Astrocyte (in vitro differentiated cells and primary cell): ENCODE measurements at regions not wholly inside any gene's neighbourhood (a gene's known extent, or its start where the extent isn't known, plus 50 kb on each side); places are given as distances from the start of the nearest gene placed in this dataset.

Experiments used
- DNase-seq: peaks from one replicate; pipeline ENCODE4 v3.0.0-alpha.2; 2010; ENCODE audit warnings: low read depth
- FAIRE-seq: peaks from 2 replicates; lab custom pipeline; 2011; peaks lifted over from hg19 to GRCh38; lab: Jason Lieb, UNC
- H2AFZ ChIP-seq: 2 replicates; pipeline ENCODE4 v1.6.0; 2012; ENCODE audit warnings: low read depth, low read length, inconsistent platforms
- H3K27ac ChIP-seq: 2 replicates; pipeline ENCODE4 v1.5.1; 2011; ENCODE audit warnings: low read depth, low read length, inconsistent platforms
- H3K27me3 ChIP-seq: 2 replicates; pipeline ENCODE4 v1.6.0; 2011; ENCODE audit warnings: low read length, inconsistent platforms; ENCODE audit not compliant: insufficient read depth
- H3K36me3 ChIP-seq: 2 replicates; pipeline ENCODE4 v1.5.1; 2011; ENCODE audit warnings: low read length, inconsistent platforms; ENCODE audit not compliant: insufficient read depth
- H3K4me1 ChIP-seq: 2 replicates; pipeline ENCODE4 v1.5.1; 2011; ENCODE audit warnings: low read length, inconsistent platforms; ENCODE audit not compliant: insufficient read depth
- H3K4me2 ChIP-seq: 2 replicates; pipeline ENCODE4 v1.6.0; 2012; ENCODE audit warnings: low read length, inconsistent platforms
- H3K4me3 ChIP-seq: 2 replicates; pipeline ENCODE4 v1.5.1; 2011; ENCODE audit warnings: low read depth, mild to moderate bottlenecking, low read length, inconsistent platforms; ENCODE audit not compliant: insufficient read depth
- H3K79me2 ChIP-seq: 2 replicates; pipeline ENCODE4 v1.6.0; 2012; ENCODE audit warnings: mild to moderate bottlenecking, low read length, inconsistent platforms; ENCODE audit not compliant: insufficient read depth
- H3K9ac ChIP-seq: 2 replicates; pipeline ENCODE4 v1.6.0; 2012; ENCODE audit warnings: mild to moderate bottlenecking, low read length, inconsistent platforms
- H3K9me3 ChIP-seq: 2 replicates; pipeline ENCODE4 v1.5.1; 2012; ENCODE audit warnings: low read depth, mild to moderate bottlenecking, low read length, inconsistent platforms; ENCODE audit not compliant: insufficient read depth
- H4K20me1 ChIP-seq: 2 replicates; pipeline ENCODE4 v1.6.0; 2012; ENCODE audit warnings: low read length, inconsistent platforms; ENCODE audit not compliant: insufficient read depth
- H3K27ac Mint-ChIP-seq: one replicate; pipeline ENCODE4 v1.8.0; 2021; ENCODE audit warnings: mild to moderate bottlenecking, mixed read lengths; ENCODE audit not compliant: unreplicated experiment
- H3K27me3 Mint-ChIP-seq: one replicate; pipeline ENCODE4 v1.8.0; 2021; ENCODE audit warnings: low read depth, mixed read lengths; ENCODE audit not compliant: unreplicated experiment
- H3K36me3 Mint-ChIP-seq: one replicate; pipeline ENCODE4 v1.8.0; 2021; ENCODE audit warnings: low read depth, mixed read lengths; ENCODE audit not compliant: unreplicated experiment
- H3K4me1 Mint-ChIP-seq: one replicate; pipeline ENCODE4 v1.8.0; 2021; ENCODE audit warnings: low read depth, mixed read lengths; ENCODE audit not compliant: unreplicated experiment
- H3K4me3 Mint-ChIP-seq: one replicate; pipeline ENCODE4 v1.8.0; 2021; ENCODE audit warnings: mild to moderate bottlenecking, moderate library complexity, mixed read lengths; ENCODE audit not compliant: unreplicated experiment
- H3K9me3 Mint-ChIP-seq: one replicate; pipeline ENCODE4 v1.8.0; 2021; ENCODE audit warnings: mild to moderate bottlenecking, mixed read lengths; ENCODE audit not compliant: unreplicated experiment
- CTCF ChIP-seq: IDR thresholded peaks from 2 replicates; pipeline ENCODE4 v1.5.1; 2011; ENCODE audit warnings: low read depth, mild to moderate bottlenecking, inconsistent platforms, low read length, moderate library complexity; ENCODE audit not compliant: insufficient read depth
- EZH2 ChIP-seq: IDR thresholded peaks from 2 replicates; pipeline ENCODE4 v1.6.1; 2012; ENCODE audit warnings: mild to moderate bottlenecking, low read length, inconsistent platforms; ENCODE audit not compliant: insufficient read depth

- H3K27me3 Mint-ChIP-seq: no peaks in the 10 kb centered on the region
- no peak overlapping the region for H2AFZ ChIP-seq
- H3K4me3 Mint-ChIP-seq: no peak overlapping the region
Observed at GRCh38 chr4:19014594-19014993, 993.0 kb upstream of the LCORL start.

GRCh38 chr4:19010761-19011160 is 989.2 kb upstream of the LCORL start:
- TF ChIP-seq EZH2 (no peak), CTCF (no peak)
- no peaks in the 10 kb centered on the region for H4K20me1 ChIP-seq
- Mint-ChIP-seq H3K9me3 (peaks cover 2% of the 10 kb centered on the region), H3K27me3 (no peaks in the 10 kb centered on the region), H3K4me1 (no peaks in the 10 kb centered on the region), H3K4me3 (no peak overlapping the region), H3K36me3 (no peaks in the 10 kb centered on the region), H3K27ac (no peak overlapping the region)
- no peak overlapping the region for H3K9ac ChIP-seq
- no peaks in the 10 kb centered on the region for H3K4me1 ChIP-seq
- no peaks in the 10 kb centered on the region for H3K79me2 ChIP-seq
- no peak for FAIRE-seq
- H2AFZ ChIP-seq: no peak overlapping the region
- no peaks in the 10 kb centered on the region for H3K36me3 ChIP-seq
- H3K9me3 ChIP-seq: no peaks in the 10 kb centered on the region
- H3K27ac ChIP-seq: no peak overlapping the region
- no peaks in the 10 kb centered on the region for H3K27me3 ChIP-seq
- H3K4me2 ChIP-seq: no peak overlapping the region
- no peak for DNase-seq
- no peak overlapping the region for H3K4me3 ChIP-seq

More at GRCh38 chr4:19014594-19014993, 993.0 kb upstream of the LCORL start:
- FAIRE-seq (no peak), DNase-seq (no peak)
- TF ChIP-seq CTCF: no peak
- no peak for TF ChIP-seq EZH2
- H3K4me1 Mint-ChIP-seq: no peaks in the 10 kb centered on the region
- H3K27ac Mint-ChIP-seq: no peak overlapping the region
- Histone ChIP-seq H3K9me3 (no peaks in the 10 kb centered on the region), H3K79me2 (no peaks in the 10 kb centered on the region), H3K9ac (no peak overlapping the region), H3K36me3 (no peaks in the 10 kb centered on the region), H3K27me3 (no peaks in the 10 kb centered on the region), H3K4me3 (no peak overlapping the region), H3K4me1 (no peaks in the 10 kb centered on the region), H4K20me1 (no peaks in the 10 kb centered on the region), H3K27ac (no peak overlapping the region), H3K4me2 (no peak overlapping the region)
- H3K9me3 Mint-ChIP-seq: no peaks in the 10 kb centered on the region
- H3K36me3 Mint-ChIP-seq: no peaks in the 10 kb centered on the region

- H3K36me3 ChIP-seq: no peaks in the 10 kb centered on the region
- no peak overlapping the region for H3K27ac ChIP-seq
- TF ChIP-seq CTCF (no peak), EZH2 (no peak)
- H3K4me1 ChIP-seq: no peaks in the 10 kb centered on the region
- H4K20me1 ChIP-seq: no peaks in the 10 kb centered on the region
- no peak overlapping the region for H3K4me3 ChIP-seq
- H3K9me3 Mint-ChIP-seq: peaks cover 2% of the 10 kb centered on the region
- no peak overlapping the region for H3K4me2 ChIP-seq
- no peaks in the 10 kb centered on the region for H3K79me2 ChIP-seq
- H3K9ac ChIP-seq: no peak overlapping the region
- H3K4me1 Mint-ChIP-seq: peaks cover 6% of the 10 kb centered on the region
- H3K9me3 ChIP-seq: no peaks in the 10 kb centered on the region
- H3K4me3 Mint-ChIP-seq: no peak overlapping the region
- no peak overlapping the region for H3K27ac Mint-ChIP-seq
- H2AFZ ChIP-seq: no peak overlapping the region
- FAIRE-seq: no peak
- DNase-seq: no peak
- no peaks in the 10 kb centered on the region for H3K27me3 Mint-ChIP-seq
- no peaks in the 10 kb centered on the region for H3K27me3 ChIP-seq
- no peaks in the 10 kb centered on the region for H3K36me3 Mint-ChIP-seq
Observed at GRCh38 chr4:19009881-19010280, 988.3 kb upstream of the LCORL start.
